SHP77 (cell line): ENCODE measurements at regions not wholly inside any gene's neighbourhood (a gene's known extent, or its start where the extent isn't known, plus 50 kb on each side); places are given as distances from the start of the nearest gene placed in this dataset.
"Not testable (repeated sequence)": the region's sequence is repeated elsewhere in the genome, so short reads cannot be mapped to it uniquely, and the experiment has no call there.

Experiments
- DNase-seq, 2 experiments: peaks; one replicate each; lab custom pipeline; 2025; lab: John Stamatoyannopoulos, UW

DNA sequence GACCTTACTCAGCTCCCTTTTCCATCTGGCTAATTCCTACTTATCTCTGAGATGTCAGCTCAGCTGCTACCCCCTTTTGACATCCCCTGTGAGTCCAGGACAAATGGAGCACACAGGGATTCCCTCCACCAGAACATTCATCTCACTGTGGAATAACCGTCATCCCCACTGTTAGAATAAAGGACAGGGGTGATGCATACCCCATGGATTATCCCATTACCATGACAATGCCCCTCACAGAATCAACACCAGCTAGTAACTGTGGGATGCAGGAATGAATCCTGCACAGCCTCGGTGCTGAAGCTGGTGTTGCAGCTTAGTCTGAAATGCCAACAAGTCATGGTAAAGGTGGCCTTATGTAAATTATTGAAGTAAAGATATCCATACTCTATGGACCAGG, 624.8 kb upstream of the RAB6C start:
- no peak for DNase-seq

DNA sequence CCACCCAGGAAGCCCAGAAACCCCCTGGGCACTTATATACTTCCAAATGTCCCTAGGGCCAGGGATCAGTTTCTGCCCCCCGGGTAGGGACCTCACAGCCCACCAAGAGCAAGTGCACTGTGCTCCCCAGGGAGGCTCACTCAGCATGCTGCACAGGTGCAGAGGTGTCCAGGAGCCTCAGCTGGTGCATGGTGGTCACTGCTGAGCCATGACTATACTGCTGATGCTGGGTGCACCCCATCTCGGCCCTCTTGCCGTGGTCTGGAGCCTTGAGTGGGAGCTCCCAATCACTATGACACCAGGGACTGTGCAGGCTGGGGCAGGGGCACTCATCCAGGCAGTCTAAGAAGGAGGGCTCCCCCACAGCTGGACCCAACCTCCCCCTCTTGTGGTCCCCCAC, 617.8 kb upstream of the RAB6C start:
- DNase-seq, result no peak

DNA sequence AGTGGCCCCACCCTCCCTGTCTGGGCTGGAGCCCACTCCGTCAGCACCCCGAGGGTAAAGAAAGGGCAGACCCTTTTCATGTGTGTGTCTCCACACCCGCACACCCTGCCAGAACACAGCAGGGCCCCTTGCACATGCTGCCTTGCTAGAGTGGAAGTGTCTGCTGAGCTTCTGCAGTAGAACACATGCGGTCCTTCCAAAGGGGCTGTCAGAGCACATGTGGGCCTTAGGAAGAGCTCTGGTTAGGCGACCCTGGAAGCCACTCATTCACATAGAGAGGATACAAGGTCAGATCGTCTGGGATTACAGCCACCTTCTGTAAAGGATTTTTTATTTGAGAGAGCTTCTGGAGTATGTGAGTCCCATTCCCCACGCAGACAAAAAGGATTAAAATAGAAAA, 613.2 kb upstream of the RAB6C start:
- no peak for DNase-seq

DNA sequence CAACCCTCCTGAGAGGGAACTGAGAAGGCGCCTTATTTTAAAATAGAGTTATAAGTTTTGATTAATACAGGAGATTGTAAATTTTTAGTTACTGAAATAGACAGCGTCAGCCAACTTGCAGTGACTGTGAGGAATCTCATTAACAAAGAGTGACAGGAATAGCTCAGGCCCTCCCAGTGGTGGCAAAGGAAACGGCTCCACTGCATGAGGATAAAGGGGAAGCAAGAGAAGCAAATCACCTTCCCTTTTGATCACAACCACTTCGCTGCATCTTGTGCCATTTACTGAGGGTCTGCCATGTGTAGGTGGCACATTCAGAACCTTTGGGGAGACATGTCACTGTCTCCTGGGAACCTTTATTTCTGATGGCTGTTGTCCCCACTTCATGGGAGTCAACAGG, 612.4 kb upstream of the RAB6C start:
- no peak for DNase-seq

DNA sequence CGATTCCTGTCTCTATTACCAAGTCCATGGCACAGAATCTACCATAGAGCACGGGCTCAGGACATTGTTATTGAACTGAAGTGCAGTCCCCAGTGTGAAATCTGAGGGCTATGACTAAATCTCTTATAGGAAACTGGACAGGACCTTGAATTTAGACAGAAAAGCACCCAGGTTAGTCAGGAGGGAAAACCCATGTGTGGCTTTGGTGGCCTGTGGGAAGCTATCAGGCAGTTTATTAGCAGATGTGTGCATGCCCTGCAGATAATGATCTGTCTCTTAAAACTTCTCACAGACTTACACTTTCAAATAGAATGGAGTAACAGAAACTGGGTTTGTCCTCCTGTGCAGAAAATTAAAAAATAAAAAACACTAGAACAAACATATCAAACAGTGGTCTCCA, 610.0 kb upstream of the RAB6C start:
- DNase-seq, result no peak

DNA sequence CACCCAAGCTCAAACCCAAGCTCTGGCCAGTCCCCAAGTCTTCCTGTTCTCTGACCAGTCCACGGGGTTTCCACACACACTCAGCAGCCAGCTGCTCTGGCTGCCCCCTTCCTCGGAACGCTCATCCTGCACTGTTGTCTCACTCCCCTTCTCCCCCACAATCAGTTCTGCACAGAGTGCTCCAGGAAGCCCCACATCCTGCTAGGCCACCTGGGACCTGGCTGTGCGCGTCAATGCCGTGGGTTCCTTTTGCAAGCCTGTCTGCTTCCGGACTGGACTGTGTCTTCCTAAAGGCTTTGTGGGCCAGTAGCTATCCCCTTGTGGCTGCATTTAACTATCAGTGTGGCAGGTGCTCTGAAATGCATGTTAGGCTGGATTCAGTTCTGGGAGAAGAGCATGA, 605.0 kb upstream of the RAB6C start:
- DNase-seq, result no peak

DNA sequence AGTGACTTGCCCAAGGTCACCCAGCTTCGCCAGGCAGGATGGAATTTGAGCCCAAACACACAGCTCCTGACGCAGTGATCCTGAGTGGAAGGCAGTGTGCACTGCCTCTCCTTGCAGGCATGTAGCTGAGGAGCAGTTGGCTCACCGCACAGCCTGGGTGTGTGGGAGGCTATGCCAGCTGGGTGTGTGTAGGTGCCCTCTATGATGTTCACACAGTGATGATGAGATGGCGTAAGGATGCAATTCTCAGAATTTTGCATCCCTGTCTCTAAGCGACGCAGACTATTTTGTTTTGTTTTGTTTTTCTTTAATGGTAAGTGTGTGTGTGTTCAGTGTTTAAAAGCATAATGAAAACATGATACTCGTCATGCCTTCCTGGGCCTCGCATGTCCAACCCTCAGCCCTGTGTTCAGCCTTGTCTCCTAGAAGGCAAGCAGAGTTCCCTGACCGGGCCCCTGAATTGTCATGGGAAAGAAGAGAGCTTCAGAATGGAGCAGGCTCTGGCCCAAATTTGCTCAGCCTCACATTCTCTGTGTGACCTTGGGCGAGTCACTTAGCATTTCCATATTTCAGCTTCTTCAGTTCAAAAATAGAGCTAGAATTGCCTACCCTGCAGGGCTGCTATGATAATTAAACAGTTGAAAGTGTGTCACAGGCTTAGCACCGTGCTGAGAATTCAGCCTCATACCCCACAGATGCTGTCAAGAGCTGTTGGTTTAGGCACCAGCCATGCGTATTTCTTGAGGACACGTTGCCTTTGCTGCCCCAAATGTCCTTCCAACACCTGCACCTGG, 603.6 kb upstream of the RAB6C start:
- no peak for DNase-seq

DNA sequence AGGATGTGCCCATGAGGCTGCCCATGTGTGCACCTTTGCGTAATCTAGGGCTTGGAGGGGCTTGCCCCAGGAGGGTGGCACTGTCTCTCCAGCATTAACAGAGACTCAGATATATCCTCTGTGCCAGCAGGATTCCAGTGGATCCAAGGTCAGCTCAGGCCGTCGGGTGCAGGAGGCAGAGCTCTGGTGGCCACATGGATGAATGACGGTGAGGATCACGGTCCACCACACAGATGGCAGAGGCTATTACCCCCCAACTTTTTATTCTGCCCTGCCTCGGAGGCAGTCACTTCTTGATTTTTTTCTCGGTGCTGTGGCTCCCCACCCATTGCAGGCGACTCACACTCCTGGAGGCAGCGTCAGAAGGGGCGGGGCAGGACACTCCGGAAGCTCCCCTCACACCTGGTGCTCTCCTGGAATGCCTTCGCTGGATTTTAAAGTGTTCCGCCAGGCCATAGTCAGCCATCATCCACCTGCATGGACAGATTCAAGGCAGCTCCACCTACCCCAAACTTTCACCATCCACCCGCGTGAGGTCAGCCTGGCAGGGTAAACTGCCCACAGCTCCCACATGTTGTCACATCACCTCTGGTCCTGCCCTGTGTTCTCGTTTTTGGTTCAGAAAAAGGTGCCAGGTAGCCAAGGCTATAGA, 602.9 kb upstream of the RAB6C start:
- DNase-seq, result no peak

DNA sequence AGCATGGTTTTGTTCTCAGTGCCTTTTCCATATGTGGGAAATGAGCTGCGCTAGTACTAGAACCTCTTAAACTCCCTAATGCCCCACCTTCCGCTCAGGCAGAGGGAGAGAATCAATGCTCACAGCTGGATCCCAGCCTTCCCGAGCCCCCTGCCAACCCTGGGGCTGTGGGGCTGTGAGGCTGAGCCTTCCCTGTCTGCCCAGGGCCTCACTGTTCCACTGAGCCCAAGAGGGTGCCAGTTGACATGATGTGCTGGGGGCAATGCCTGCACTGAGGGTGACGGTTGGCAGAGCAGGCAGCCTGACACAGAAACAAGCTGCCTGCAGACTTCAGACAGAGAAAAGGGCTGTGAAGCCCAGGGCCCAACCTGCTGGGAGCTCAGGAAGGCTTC, 602.4 kb upstream of the RAB6C start:
- DNase-seq, result no peak

DNA sequence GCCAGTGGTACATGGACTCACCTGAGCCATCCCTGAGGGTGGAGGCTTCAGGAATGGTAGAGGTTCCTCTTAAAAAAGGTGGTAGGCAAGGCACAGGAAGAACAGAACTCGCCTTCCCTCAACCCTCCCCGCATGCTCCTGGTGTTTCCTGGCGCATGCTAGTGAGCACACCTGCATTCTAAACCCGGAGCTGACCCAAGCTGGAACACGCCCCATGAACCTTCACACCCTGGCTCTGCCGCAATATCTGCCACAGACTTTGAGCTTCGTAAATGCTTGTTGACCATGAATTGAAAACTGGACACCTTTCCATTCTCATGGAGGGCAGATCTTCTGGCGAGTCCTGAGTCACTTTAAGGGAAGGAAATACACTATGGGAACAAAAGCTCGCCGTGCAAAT, 601.3 kb upstream of the RAB6C start:
- no peak for DNase-seq

DNA sequence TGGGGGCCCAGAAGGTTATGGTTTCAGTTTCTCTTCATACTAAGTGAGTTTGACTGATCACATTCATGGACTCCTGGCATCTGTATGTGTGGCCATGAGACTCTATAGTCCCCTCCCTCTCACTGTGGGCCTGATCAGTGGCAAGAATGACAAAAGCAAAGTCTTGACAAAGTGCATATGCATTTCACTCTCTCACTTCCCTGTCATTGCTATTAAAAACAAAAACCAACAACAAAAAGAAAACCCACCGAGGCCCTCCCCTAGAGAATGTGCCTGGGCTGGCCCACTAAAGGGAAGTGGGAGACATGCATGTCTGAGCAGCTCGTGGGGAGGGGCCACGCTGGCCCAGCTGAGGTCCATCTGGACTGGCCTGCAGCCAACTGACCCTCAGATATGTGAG, 600.1 kb upstream of the RAB6C start:
- DNase-seq, result no peak

DNA sequence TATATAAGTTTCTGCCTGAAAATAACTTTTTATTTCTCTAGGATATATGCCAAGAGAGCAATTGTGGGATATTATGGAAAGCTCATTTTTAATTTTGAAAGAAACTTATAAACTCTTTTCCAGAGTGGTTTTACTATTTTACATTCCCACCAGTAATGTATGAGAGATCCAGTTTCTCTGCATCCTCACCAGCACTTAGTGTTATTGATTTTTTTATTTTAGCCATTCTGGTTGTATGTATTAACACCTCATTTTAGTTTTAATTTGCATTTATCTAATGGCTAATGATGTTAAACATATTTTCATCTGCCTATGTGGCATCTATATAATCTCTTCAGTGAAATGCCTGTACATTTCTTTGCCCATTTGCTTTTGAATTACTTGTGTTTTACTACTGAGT, 597.7 kb upstream of the RAB6C start:
- DNase-seq, result no peak

DNA sequence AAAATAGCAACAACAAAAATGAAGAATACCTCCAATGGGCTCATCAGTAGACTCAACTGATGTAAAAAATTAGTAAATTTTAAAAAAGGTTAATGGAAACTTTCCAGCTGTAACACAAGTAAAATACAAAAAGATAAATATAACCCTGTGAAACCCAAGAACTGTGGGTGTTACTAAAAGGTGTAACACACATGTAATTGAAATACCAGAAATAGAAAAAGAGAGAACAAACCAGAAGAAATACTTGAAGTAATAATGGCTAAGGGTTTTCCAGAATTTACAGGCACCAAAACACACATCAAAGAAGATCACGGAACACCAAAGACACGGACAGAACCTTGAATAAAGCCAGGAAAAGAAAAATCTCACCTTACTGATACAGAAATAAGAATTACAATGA, 590.6 kb upstream of the RAB6C start:
- no peak for DNase-seq

DNA sequence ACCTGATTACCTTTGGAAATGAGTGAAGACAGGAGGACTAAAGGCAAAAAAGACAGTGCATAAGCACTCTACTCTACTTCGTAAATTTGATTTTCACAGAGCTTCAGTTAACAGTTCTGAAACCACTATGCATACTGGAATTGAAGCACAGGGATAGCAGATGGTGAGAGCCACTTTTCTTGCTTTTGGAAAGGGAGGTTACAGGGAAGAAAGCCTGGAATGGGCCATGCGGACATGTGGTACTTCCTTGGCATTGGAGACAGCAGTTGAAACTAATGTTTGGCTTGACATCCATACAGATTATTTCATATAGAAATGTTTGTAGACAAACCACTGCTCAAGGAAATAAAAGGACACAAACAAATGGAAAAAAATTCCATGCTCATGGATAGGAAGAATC, 585.6 kb upstream of the RAB6C start:
- DNase-seq, result no peak

DNA sequence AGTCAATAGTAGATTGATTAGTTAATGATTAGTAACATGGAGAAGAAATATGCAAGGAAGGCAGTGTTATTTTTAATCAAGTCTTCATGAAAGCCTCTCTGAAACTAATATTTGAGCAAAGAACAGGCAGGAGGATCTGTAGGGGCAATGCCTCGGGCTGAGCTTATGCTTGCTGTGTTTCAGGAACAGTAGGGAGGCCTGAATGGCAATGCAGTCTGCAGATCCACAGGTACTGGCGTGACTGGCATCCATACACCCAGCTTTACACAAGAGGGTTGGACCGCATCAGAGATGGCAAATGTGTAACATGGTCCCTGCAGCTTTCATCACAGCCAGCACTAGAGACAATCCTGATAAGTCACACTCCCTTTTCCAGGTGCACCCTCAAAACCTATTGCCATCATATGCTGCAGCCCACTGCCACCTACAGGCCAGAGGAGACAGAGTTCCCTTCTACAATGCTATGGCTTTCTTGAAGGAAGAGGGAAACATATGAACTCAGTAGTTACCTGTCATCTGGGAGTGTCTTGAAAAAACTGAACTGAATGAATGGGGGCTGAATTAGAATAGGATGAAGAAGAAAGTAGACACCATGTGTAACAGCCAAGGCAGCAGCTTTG, 582.4 kb upstream of the RAB6C start:
- DNase-seq, result peak; percentile 62 to 80

DNA sequence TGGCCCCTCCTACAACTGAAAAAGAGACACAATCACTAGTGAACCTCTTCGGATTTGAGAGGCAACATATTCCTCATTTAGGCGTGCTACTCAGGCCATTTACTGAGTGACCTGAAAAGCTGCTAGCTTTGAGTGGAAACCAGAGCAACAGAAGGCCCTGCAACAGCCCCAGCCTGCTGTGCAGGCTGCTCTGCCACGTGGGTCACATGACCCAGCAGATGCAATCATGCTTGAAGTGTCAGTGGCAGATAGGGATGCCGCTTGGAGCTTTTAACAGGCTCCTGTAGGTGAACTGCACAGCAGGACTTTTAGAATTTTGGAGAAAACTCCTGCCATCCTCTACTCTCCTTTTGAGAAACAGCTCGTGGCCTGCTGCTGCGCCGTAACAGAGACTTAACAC, 578.6 kb upstream of the RAB6C start:
- DNase-seq, result peak in 1 of 2 experiments; percentile 27

DNA sequence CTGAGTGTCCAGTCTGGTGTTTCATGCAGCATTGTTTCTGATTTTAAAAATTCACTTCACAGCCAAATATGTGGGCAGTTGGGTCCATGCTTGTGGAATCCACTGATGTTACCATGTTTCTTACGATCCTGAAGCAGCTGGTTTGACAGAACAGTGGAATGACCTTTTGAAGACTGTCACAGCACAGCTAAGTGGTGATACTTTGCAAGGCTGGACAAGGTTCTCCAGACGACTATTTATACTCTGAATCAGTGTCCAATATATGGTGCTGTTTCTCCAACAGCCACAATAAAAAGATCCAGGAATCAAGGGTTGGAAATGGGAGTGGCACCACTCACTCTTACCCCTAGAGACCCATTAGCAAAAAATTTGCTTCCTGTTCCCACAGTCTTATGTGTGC, 577.4 kb upstream of the RAB6C start:
- DNase-seq, result no peak

DNA sequence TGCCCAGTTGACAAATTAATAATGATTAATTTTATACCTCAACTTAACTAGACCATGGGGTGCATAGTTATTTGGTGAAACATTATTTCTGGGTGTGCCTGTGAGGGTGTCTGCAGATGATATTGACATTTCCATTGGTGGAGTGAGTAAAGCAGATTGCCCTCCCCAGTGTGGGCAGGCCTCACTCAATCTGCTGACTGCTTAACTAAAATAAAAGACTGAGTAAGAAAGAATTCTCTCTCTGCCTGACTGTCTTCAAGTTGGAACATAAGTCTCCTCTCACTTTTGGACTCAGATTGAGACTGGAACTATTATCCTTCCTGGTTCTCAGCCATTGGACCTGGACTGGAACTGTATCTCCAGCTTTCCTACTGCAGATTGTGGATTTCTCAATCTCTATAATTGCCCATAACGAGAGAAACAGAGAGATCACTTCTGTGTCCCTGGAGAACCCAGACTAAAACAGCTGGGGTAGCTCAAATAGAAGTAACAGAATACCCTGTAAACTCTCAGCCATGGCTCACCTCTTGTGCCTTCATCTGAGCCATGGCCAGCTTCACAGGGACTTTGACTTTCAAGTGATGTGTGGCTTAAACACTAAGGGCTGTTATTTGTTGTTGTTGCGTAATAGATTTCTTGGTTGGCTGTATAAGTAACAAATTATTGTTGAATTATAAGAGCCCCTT, 575.3 kb upstream of the RAB6C start:
- no peak for DNase-seq

DNA sequence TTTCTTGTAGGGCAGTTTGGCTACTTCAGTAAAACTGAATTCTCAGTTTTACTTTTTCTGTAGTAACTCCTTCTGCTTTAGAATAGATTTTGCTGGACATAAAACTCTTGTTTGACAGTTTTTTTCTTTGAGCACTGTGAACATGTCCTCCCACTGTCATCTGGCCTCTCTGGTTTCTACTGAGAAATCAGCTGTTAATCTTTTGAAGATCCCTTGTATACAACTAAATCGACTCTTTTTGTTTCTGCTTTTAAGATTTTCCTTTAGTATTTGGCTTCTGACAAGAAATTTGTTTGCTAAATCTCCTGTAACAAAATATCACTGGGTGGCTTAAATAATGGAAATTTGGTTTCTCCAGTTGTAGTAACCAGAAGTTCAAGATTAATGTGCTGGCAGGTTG, 570.9 kb upstream of the RAB6C start:
- DNase-seq, result no peak

DNA sequence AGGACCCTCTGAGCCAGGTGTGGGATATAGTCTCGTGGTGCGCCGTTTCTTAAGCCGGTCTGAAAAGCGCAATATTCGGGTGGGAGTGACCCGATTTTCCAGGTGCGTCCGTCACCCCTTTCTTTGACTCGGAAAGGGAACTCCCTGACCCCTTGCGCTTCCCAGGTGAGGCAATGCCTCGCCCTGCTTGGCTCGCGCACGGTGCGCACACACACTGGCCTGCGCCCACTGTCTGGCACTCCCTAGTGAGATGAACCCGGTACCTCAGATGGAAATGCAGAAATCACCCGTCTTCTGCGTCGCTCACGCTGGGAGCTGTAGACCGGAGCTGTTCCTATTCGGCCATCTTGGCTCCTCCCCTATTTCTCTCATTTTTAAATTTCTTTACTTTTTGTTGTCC, 562.4 kb upstream of the RAB6C start:
- not testable (repeated sequence) for DNase-seq

DNA sequence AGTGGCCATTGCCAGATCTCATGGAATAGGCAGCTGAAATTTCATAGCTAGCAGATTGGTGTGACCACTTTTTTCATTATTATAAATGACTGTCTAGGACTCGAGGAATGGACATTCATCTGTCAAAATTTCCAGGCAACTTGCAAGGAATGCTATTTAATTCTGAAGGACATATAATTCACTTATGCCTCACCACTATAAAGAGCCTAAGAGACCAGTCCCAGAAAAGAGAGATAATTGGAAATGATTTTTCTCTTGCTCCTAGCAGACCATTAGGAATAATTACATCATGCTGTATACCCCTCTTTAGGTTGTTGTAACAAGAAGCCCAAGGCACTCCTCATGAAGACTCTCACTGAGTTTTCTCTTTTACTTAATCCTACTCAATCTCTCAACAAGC, 557.4 kb upstream of the RAB6C start:
- DNase-seq, result no peak

DNA sequence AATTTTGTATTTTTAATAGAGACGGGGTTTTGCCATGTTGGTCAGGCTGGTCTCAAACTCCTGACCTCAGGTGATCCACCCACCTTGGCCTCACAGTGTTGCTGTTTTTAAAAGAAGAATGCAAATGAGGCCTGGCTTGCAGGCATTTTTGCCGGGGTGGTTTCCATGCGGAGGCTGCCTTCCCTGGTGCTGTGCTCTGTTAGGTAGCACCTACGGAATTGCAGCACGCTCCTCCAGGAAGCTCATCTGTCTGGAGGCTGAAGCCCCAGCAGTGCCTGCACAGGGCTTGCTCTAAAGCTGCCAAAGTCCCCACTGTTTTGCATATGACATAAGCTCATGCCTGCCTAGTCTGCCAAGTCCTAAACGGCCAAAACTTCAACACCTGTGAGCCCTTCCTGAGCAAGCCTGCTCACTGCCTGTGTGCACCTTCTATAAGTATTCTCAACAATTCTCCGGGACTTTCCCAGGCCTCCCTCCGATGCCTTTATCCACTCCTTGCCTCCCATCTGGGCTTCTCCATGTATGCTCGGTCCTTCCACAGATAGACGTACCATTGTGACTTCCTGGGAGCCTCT, 551.3 kb upstream of the RAB6C start:
- DNase-seq, result no peak

DNA sequence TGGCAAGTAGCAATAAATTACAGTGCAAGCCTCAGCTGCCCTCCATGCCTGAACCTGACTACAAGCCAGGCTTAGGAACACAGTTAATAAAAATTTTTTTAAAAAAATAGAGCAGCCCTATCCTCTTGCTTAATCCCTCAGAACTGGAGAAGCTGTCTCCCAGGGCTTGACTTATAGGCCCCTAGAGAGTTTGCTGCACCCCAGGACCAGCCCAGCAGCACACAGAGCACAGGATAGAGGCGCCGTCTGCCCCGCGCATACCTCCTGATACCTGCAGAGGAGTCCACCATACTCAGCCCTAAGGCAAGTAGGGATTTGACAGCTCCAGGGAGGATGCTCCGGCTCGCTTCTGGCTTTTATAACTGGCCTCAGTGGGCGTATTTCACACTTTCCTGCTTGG, 548.6 kb upstream of the RAB6C start:
- DNase-seq, result no peak
